Right renal cortex interstitium (tissue), 3 donors: ENCODE measurements at regions not wholly inside any gene's neighbourhood (a gene's known extent, or its start where the extent isn't known, plus 50 kb on each side); places are given as distances from the start of the nearest gene placed in this dataset.
"Not testable (repeated sequence)": the region's sequence is repeated elsewhere in the genome, so short reads cannot be mapped to it uniquely, and the experiment has no call there.

Source experiments
- DNase-seq, 3 donors: peaks; one replicate each; pipeline ENCODE4 v3.0.0-alpha.2; 2013; ENCODE audit warnings: low read depth in 3 of 3, low spot score in 2 of 3

- no peak for DNase-seq
Measured at GRCh38 chr20:19024296-19025035, 188.0 kb upstream of the SLC24A3 start.

GRCh38 chr20:19025430-19026120, 186.9 kb upstream of the SLC24A3 start:
- no peak for DNase-seq

- no peak for DNase-seq
Measured at GRCh38 chr20:19026121-19026878, 186.1 kb upstream of the SLC24A3 start.

DNA sequence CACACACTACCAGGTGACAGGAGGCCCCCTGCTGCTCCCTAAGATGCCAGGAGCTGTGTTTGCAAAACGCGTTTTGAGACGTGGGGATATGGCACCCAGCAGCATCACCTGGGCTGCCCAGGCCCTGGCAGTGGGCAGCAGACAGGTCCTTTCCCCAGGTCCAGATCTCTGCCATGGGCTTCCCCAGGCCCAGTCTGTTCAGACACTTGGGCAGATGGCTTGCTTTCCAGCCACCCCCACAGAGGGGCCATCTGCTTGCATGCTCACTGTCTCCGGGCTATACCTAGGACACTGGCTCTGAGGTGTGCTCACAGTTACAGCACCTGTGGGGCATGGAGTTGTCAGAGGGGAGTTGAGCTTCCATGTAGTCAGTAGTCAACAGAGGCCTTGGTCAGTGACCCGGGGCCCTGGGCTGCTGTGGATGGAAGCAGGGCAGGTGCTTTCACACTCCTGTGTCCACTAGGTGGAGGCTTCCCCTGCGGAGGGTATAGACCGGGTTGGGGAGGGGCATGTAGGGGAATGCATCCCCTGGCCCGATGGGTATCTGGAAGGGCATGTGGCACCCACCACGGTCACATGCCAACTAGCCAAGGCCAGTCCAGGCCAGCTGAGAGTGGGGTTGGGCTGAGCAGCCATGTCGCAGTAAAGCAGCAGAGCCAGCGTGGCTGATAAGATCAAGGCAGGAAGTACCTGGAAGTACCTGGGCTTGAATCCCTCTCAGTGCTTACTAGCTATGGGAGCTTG, 185.4 kb upstream of the SLC24A3 start:
- DNase-seq: no peak

DNA sequence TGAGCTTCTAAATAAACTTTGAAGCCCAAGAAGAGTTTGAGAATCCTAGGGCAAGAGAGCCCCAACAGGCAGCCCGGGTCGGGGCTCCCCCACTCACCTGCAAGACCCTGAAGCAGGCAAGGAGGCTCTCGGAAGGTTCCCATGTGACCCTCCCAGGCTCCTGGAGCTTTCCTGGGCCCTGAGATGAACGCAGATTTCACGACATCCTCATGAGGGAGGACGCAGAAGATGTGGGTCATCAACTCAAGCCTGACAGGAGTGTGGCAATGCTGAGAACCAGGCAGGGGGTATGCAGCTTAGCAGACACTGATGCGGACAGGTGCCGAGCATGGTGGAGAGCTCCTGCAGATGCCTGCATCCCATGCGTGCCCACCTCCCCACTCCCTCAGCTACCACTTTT, 184.5 kb upstream of the SLC24A3 start:
- DNase-seq: no peak

DNA sequence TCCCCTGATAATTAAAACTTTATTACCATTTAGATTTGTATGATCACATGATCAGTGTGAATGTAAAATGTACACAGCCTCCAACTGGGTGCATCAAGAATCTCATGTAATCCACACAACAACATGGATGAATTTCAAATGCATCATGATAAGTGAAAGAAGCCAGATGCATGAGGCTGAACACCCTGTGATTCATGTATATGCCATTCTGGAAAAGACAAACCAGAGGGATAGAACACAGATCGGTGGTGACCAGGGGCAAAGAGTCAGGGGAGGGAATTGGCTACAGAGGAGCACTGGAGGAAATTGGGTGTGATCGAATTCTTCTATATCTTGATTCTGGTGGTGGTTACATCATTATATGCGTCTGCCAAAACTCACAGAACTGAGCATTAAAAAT, 170.7 kb upstream of the SLC24A3 start:
- no peak for DNase-seq

DNA sequence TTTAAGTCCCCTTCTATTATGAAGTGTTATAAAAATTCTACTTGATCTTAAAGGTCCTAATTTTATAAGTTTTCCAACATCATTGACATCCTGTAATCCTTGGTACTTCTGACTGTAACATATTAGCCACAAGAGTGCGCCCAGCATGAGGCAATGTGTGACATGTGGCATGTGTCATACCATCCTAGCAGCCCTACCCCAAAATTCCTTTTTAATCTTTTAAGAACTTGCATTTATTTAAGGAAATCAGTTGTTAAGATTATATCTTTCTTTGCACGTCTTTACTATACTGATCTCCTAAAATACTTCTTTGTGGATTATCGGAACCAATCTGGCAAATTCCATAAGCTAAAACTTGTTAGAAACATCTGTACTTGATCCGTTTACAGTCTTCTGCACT, 167.1 kb upstream of the SLC24A3 start:
- no peak for DNase-seq

GRCh38 chr20:19047040-19047950, 165.1 kb upstream of the SLC24A3 start:
- DNase-seq: no peak

GRCh38 chr20:19047951-19048296, 164.5 kb upstream of the SLC24A3 start:
- DNase-seq: no peak

DNA sequence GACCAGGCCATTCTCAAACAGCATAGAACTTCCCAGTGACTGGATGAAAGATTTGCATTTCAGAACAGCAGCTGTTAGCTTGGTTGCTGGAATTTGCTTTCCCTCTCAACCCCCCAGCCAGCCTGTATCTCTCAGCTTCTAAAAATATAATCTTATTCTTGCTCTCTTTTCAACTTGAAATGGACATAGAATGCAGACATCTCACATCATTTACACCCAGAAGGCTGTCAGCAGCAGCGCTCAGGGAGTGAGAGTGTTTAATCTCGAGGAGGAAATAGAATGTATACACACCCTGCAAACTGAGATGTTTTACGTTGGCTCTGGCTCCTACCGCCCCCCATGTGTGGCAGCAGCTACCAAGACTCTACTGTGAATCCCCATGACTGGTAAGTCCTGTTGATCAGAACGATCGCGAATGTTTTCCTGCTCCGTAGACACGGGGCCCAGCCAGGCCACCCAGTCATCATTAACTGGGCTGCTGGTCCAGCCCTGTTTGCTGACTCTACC, 163.4 kb upstream of the SLC24A3 start:
- DNase-seq: no peak

DNA sequence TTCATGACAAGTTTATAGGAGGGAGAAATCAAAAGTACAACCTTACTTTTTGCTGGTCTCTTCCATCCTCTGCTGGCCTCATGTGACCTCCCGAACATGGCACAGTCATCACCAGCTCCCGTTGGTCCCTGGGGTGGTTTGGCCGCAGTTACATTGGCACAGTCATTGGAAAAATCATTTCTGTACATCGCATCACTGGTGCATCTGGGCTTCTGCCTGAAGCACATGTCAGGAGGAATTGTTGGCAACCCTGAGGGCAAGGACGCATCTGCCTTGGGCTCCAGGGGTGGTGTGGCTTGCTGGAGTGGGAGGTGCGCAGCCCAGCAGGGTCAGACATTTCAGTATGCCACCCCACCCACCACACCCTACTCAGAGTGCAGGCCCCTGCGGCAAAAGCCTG, 162.9 kb upstream of the SLC24A3 start:
- no peak for DNase-seq

DNA sequence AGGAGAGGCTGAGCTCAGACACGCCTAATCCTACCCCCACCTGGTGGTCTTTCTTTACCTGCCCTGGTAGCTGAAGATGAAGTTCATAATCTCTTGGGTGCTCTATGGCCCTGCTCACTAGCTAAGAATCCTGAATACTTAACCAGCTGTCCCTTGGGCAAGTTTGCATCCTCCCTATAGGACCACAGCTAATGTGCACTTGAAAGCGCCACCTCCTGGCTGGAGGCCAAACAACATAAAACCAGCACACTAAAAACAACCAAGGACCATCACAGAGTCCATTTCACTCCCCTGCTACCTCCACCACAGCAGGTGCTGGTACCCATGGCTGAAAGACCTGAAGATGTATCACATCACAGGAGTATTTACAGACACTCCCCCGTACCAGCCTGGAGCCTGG, 155.5 kb upstream of the SLC24A3 start:
- DNase-seq: no peak

DNA sequence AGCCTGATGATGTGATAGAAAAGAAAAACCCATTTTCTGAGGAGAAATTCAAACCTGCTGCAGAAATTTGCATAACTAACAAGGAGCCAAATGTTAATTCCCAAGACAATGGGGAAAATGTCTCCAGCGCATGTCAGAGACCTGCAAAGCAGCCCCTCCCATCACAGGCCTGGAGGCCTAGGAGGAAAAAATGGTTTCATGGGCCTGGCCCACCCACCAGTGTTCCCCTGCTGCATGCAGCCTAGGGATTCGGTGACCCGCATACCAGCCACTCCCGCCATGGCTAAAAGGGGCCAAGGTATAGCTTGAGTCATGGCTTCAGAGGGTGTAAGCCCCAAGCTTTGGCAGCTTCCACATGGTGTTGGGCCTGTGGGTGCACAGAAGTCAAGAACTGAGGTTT, 147.7 kb upstream of the SLC24A3 start:
- DNase-seq: not testable (repeated sequence)

GRCh38 chr20:19067986-19068385, 144.5 kb upstream of the SLC24A3 start:
- DNase-seq: no peak

- no peak for DNase-seq
Measured at GRCh38 chr20:19070026-19070425, 142.4 kb upstream of the SLC24A3 start.

- DNase-seq: no peak
Measured at GRCh38 chr20:19070681-19071445, 141.6 kb upstream of the SLC24A3 start.

DNA sequence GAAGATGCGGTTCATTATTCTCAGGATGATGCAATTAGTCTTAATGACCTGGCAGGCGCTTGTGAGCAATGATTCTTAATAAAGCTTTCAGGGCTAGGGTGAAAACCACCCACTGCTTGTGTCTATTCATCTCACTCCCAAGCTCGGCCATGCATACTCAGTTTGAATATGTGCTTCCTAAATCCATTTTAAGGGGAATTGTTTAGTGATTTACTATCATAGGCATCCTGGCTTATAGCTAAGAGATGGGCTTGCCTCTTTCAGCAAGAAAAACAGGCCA, 141.1 kb upstream of the SLC24A3 start:
- DNase-seq: no peak

DNA sequence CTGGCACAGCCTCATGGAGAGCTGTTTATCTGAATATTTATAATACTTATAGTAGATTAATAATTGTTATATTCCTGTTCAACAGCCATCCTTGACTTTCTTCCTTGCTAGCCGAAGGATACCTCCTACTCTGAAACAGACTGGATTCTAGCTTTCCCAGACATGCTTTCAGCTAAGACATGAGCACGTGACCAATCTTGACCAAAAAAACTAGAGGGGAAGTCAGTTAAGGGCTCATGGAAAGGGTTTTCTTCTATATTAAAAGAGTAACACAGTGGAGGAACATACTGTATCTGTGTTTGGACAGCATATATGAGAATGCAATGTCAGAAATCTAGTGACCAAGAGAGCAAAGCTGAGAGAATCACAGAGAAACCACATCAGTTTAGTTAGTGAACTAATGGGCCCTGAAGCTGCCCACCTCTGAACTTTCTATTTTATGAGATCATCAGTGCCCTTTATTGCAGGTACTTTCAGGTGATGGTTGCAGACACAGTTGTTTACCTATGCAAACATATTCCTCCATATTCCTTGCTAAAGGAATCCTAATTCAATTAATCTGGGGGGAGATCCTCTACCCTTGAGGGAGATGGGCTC, 140.4 kb upstream of the SLC24A3 start:
- DNase-seq: no peak

DNA sequence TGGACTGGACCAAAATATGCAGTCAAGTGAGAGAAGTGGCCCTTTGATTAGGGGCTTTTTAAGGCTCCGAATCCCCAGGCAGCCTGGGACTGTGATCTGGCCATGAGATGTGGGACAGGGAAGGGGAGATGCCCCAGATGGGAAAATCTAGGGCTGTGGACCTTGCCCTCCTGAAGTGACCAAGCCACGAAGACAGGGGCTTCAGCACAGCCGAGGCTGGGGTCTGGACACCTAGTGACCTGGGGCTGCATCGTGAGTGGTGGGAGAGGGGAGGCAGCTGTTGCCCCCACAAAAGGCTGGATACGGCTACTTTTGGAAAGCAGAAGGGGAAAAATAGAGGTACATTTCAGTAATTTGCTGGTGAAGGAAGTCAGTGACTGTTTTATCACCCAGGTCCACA, 139.5 kb upstream of the SLC24A3 start:
- DNase-seq: no peak
